Right atrium auricular region (tissue), 2 donors: ENCODE measurements at regions not wholly inside any gene's neighbourhood (a gene's known extent, or its start where the extent isn't known, plus 50 kb on each side); places are given as distances from the start of the nearest gene placed in this dataset.
A peak's percentile ranks its signal among the peaks of the same experiment; 100 is the strongest.
"Not testable (repeated sequence)": the region's sequence is repeated elsewhere in the genome, so short reads cannot be mapped to it uniquely, and the experiment has no call there.

Experiments
- DNase-seq: peaks from one replicate; pipeline ENCODE4 v3.0.0-alpha.2; 2019; ENCODE audit warnings: low spot score
- H3K27ac ChIP-seq, 2 donors: fragments of 200-600 bp; sonication (generic); 1 replicate in 1 of 2; 2 replicates in 1 of 2; pipeline ENCODE4 v1.5.1; 2016 to 2019
- H3K27me3 ChIP-seq, 2 donors: fragments of 200-600 bp; sonication (generic); one replicate each; pipeline versions ENCODE4 v1.5.1 to v1.6.0; 2017 to 2019
- H3K36me3 ChIP-seq: fragments of 200-600 bp; sonication (generic); one replicate; pipeline ENCODE4 v1.5.1; 2016
- H3K4me1 ChIP-seq, 2 donors: fragments of 200-600 bp; sonication (generic); one replicate each; pipeline versions ENCODE4 v1.5.1 to v1.6.0; 2017 to 2019
- H3K4me3 ChIP-seq, 2 donors: fragments of 200-600 bp; sonication (generic); 1 replicate in 1 of 2; 2 replicates in 1 of 2; pipeline ENCODE4 v1.5.1; 2017 to 2019; ENCODE audit warnings: mild to moderate bottlenecking in 1 of 2, moderate library complexity in 1 of 2
- H3K9me3 ChIP-seq, 2 donors: fragments of 200-600 bp; sonication (generic); one replicate each; pipeline ENCODE4 v1.5.1; 2019
- CTCF ChIP-seq, 2 donors: fragments of 200-600 bp; sonication (generic); IDR thresholded peaks; one replicate each; pipeline ENCODE4 v1.5.1; 2019; ENCODE audit warnings: antibody characterized with exemption in 2 of 2

- no peaks in the 10 kb centered on the region for H3K36me3 ChIP-seq
- no peak overlapping the region for H3K4me3 ChIP-seq
- H3K27ac ChIP-seq: no peak overlapping the region
- H3K9me3 ChIP-seq: no peaks in the 10 kb centered on the region
- TF ChIP-seq CTCF (IDR thresholded peaks at IDR 0.05): no peak
- H3K4me1 ChIP-seq: no peaks in the 10 kb centered on the region
- DNase-seq: no peak
- no peaks in the 10 kb centered on the region for H3K27me3 ChIP-seq
These were observed 409.1 kb downstream of the TNS1 start for GRCh38 chr2:217593732-217594131.

DNA sequence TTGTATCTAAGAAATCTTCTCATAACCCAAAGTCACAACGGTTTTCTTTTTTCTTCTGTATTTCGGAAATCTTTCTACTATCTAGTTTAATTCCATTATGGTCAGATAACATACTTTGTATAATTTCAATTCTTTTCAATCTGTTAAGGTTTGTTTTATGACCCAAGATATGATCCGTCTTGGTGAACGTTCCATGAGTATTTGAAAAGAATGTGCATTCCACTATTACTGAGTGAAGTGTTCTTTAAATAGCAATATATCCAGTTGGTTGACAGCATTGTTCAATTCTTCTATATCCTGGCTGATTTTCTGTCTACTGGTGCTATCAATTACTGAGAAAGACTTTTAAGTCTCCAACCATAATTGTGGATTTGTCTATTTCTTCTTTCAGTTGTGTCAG lies 414.5 kb downstream of the TNS1 start:
- Histone ChIP-seq H3K9me3 (no peaks in the 10 kb centered on the region), H3K4me3 (no peak overlapping the region), H3K4me1 (no peaks in the 10 kb centered on the region), H3K27ac (no peak overlapping the region), H3K27me3 (no peaks in the 10 kb centered on the region), H3K36me3 (no peaks in the 10 kb centered on the region)
- DNase-seq: no peak
- no peak for TF ChIP-seq CTCF (IDR thresholded peaks at IDR 0.05)

DNA sequence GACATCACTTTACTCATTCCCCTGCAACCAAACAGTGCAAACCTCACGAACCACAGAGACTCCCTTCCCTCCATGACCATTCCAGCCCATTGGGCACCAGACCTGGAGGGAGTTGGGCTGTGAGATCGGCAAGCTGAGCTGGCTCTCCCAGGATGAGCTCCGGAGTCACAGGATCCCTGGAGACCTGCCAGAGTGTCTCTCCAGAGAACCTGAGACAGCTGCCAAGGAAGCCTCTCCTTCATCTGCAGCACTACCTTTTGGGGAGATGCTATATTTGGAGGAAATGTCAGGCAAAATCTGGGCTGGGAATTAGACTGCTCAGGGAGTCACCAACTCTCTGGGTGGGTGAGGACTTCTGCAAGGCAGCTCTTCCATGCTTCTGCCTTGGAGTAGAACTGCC lies 417.4 kb downstream of the TNS1 start:
- Histone ChIP-seq H3K9me3 (no peaks in the 10 kb centered on the region), H3K4me3 (no peak overlapping the region), H3K27me3 (no peaks in the 10 kb centered on the region), H3K4me1 (no peaks in the 10 kb centered on the region), H3K36me3 (no peaks in the 10 kb centered on the region), H3K27ac (peak overlapping the region in 1 of 2 donors; percentile 52)
- TF ChIP-seq CTCF (IDR thresholded peaks at IDR 0.05): no peak
- DNase-seq: no peak

- DNase-seq, H3K27ac ChIP-seq, H3K27me3 ChIP-seq, H3K4me1 ChIP-seq, H3K36me3 ChIP-seq, H3K9me3 ChIP-seq, H3K4me3 ChIP-seq: not testable (repeated sequence)
These were observed 422.4 kb downstream of the TNS1 start for GRCh38 chr2:217580407-217580806.

- TF ChIP-seq CTCF (IDR thresholded peaks at IDR 0.05): no peak
These were observed 429.2 kb downstream of the TNS1 start for GRCh38 chr2:217573571-217573970.

GRCh38 chr2:217570394-217570793 lies 432.4 kb downstream of the TNS1 start:
- DNase-seq: no peak
- no peak overlapping the region for H3K4me3 ChIP-seq
- H3K27ac ChIP-seq: no peak overlapping the region
- H3K4me1 ChIP-seq: no peaks in the 10 kb centered on the region
- H3K9me3 ChIP-seq: no peaks in the 10 kb centered on the region
- H3K27me3 ChIP-seq: no peaks in the 10 kb centered on the region
- no peak for TF ChIP-seq CTCF (IDR thresholded peaks at IDR 0.05)
- no peaks in the 10 kb centered on the region for H3K36me3 ChIP-seq

More at GRCh38 chr2:217573571-217573970, 429.2 kb downstream of the TNS1 start:
- DNase-seq: no peak
- no peaks in the 10 kb centered on the region for H3K4me1 ChIP-seq
- no peaks in the 10 kb centered on the region for H3K27me3 ChIP-seq
- no peak overlapping the region for H3K27ac ChIP-seq
- no peak overlapping the region for H3K4me3 ChIP-seq
- H3K9me3 ChIP-seq: no peaks in the 10 kb centered on the region
- H3K36me3 ChIP-seq: no peaks in the 10 kb centered on the region
